ENCODE measurements at regions not wholly inside any gene's neighbourhood (a gene's known extent, or its start where the extent isn't known, plus 50 kb on each side); places are given as distances from the start of the nearest gene placed in this dataset.

DNA sequence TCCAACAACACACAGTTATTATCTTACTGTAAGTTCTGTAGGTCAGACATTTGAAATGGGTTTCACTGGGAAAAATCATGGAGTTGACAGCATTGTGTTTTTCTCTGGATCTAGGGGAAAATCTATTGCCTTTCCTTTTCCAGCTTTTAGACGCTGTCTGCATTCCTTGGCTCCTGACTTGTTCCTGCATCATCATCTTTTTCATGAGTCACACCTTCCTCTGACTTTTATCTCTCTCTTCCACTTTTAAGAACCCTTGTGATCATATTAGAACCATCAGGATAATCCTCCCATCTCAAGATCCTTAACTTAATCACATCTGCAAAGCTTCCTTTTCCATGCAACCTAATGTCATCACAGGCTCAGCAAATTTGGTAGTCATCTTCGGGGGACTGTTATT, 1454.8 kb downstream of the RPA4 start:
- DNase-seq (ENCODE audit: low read depth in 2 of 2), result peak in 1 of 2 donors; percentile 3
- Histone ChIP-seq H3K9me3 (ENCODE audit: control insufficient read depth, insufficient read depth, low read depth, low read length) (no peaks in the 10 kb centered on the region), H3K79me2 (ENCODE audit: control insufficient read depth, insufficient read depth, low read length) (no peaks in the 10 kb centered on the region), H4K20me1 (ENCODE audit: control insufficient read depth, extremely low read depth, insufficient read depth, low read length) (no peaks in the 10 kb centered on the region), H3K4me2 (ENCODE audit: extremely low read depth, insufficient read depth, low read length) (no peak overlapping the region), H2AFZ (ENCODE audit: low read length) (no peak overlapping the region), H3K27ac (ENCODE audit: insufficient read depth, low read length) (no peak overlapping the region), H3K36me3 (ENCODE audit: control insufficient read depth, insufficient read depth, low read length) (no peaks in the 10 kb centered on the region), H3K4me1 (ENCODE audit: control insufficient read depth, extremely low read depth, insufficient read depth, low read length) (no peaks in the 10 kb centered on the region), H3K27me3 (ENCODE audit: control insufficient read depth, insufficient read depth, low read length) (no peaks in the 10 kb centered on the region), H3K4me3 (replicated peaks in 1 of 4; ENCODE audit: control extremely low read depth in 1 of 4, insufficient read depth in 1 of 4, low read depth in 3 of 4, low read length in 4 of 4) (no peak overlapping the region), H3K9ac (ENCODE audit: insufficient read depth, low read length) (no peak overlapping the region)
- TF ChIP-seq, protein P1, sequence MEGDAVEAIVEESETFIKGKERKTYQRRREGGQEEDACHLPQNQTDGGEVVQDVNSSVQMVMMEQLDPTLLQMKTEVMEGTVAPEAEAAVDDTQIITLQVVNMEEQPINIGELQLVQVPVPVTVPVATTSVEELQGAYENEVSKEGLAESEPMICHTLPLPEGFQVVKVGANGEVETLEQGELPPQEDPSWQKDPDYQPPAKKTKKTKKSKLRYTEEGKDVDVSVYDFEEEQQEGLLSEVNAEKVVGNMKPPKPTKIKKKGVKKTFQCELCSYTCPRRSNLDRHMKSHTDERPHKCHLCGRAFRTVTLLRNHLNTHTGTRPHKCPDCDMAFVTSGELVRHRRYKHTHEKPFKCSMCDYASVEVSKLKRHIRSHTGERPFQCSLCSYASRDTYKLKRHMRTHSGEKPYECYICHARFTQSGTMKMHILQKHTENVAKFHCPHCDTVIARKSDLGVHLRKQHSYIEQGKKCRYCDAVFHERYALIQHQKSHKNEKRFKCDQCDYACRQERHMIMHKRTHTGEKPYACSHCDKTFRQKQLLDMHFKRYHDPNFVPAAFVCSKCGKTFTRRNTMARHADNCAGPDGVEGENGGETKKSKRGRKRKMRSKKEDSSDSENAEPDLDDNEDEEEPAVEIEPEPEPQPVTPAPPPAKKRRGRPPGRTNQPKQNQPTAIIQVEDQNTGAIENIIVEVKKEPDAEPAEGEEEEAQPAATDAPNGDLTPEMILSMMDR (conservative IDR thresholded peaks at IDR 0.05 in 1 of 2, IDR thresholded peaks at IDR 0.05 in 1 of 2; ENCODE audit: low read depth in 1 of 2, low read length in 2 of 2), result no peak
- TF ChIP-seq EZH2 (IDR thresholded peaks at IDR 0.05; ENCODE audit: low read length, missing control alignments), result no peak

DNA sequence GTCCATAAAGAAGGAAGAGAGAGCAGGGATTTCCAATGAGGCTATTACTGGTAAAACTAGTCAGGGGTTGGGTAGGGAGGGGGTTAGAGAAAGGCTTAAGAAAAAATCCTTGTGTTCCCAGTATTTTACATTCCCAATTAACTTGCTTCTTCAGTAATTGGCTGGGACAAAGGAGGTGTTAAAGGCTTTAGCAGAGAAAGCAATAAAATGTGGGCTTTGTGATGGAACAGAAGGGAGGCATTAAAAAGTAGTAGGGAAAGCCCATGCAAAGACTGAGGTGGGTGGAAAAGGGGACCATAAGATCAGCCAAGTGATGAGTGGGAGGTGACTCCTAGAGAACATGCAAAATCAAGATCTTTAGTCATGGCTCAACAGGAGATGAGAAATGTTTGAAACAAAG, 1467.2 kb downstream of the RPA4 start:
- no peaks in the 10 kb centered on the region for H4K20me1 ChIP-seq (ENCODE audit: control insufficient read depth, extremely low read depth, insufficient read depth, low read length)
- no peak overlapping the region for H3K9ac ChIP-seq (ENCODE audit: insufficient read depth, low read length)
- no peaks in the 10 kb centered on the region for H3K9me3 ChIP-seq (ENCODE audit: control insufficient read depth, insufficient read depth, low read depth, low read length)
- no peak overlapping the region for H3K4me2 ChIP-seq (ENCODE audit: extremely low read depth, insufficient read depth, low read length)
- H3K4me1 ChIP-seq (ENCODE audit: control insufficient read depth, extremely low read depth, insufficient read depth, low read length), result no peaks in the 10 kb centered on the region
- H3K79me2 ChIP-seq (ENCODE audit: control insufficient read depth, insufficient read depth, low read length), result no peaks in the 10 kb centered on the region
- no peak overlapping the region for H2AFZ ChIP-seq (ENCODE audit: low read length)
- no peak for DNase-seq (ENCODE audit: low read depth in 2 of 2)
- no peaks in the 10 kb centered on the region for H3K36me3 ChIP-seq (ENCODE audit: control insufficient read depth, insufficient read depth, low read length)
- H3K4me3 ChIP-seq (replicated peaks in 1 of 4; ENCODE audit: control extremely low read depth in 1 of 4, insufficient read depth in 1 of 4, low read depth in 3 of 4, low read length in 4 of 4), result no peak overlapping the region
- TF ChIP-seq, protein P1 (conservative IDR thresholded peaks at IDR 0.05 in 1 of 2, IDR thresholded peaks at IDR 0.05 in 1 of 2; ENCODE audit: low read depth in 1 of 2, low read length in 2 of 2), result no peak
- TF ChIP-seq EZH2 (IDR thresholded peaks at IDR 0.05; ENCODE audit: low read length, missing control alignments), result no peak
- no peak overlapping the region for H3K27ac ChIP-seq (ENCODE audit: insufficient read depth, low read length)
- H3K27me3 ChIP-seq (ENCODE audit: control insufficient read depth, insufficient read depth, low read length), result no peaks in the 10 kb centered on the region

DNA sequence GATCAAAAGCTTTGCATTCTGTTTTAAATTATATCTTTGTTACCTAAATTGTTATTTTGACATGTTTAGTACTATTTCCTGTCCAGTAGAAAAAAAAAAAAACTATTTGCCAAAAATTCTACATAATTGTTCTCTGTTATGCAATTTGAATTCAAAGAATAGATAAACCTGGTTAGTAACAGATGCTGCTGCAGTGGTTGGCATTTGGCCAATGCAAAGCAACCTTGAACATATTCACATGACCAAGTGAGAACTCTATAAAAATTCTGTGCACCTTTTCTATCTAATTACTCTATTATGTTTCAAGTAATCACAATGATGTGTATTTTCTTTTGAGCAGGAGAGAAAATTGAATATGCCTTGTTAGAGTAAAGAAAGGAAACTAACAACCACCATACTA, 1473.4 kb downstream of the RPA4 start:
- H3K4me3 ChIP-seq (replicated peaks in 1 of 4; ENCODE audit: control extremely low read depth in 1 of 4, insufficient read depth in 1 of 4, low read depth in 3 of 4, low read length in 4 of 4), result no peak overlapping the region
- no peaks in the 10 kb centered on the region for H3K79me2 ChIP-seq (ENCODE audit: control insufficient read depth, insufficient read depth, low read length)
- H3K36me3 ChIP-seq (ENCODE audit: control insufficient read depth, insufficient read depth, low read length), result no peaks in the 10 kb centered on the region
- DNase-seq (ENCODE audit: low read depth in 2 of 2), result no peak
- no peak overlapping the region for H3K27ac ChIP-seq (ENCODE audit: insufficient read depth, low read length)
- H3K9ac ChIP-seq (ENCODE audit: insufficient read depth, low read length), result no peak overlapping the region
- H3K9me3 ChIP-seq (ENCODE audit: control insufficient read depth, insufficient read depth, low read depth, low read length), result no peaks in the 10 kb centered on the region
- H3K4me2 ChIP-seq (ENCODE audit: extremely low read depth, insufficient read depth, low read length), result no peak overlapping the region
- TF ChIP-seq, protein P1 (conservative IDR thresholded peaks at IDR 0.05 in 1 of 2, IDR thresholded peaks at IDR 0.05 in 1 of 2; ENCODE audit: low read depth in 1 of 2, low read length in 2 of 2), result no peak
- no peak for TF ChIP-seq EZH2 (IDR thresholded peaks at IDR 0.05; ENCODE audit: low read length, missing control alignments)
- H3K27me3 ChIP-seq (ENCODE audit: control insufficient read depth, insufficient read depth, low read length), result no peaks in the 10 kb centered on the region
- H4K20me1 ChIP-seq (ENCODE audit: control insufficient read depth, extremely low read depth, insufficient read depth, low read length), result no peaks in the 10 kb centered on the region
- H2AFZ ChIP-seq (ENCODE audit: low read length), result no peak overlapping the region
- no peaks in the 10 kb centered on the region for H3K4me1 ChIP-seq (ENCODE audit: control insufficient read depth, extremely low read depth, insufficient read depth, low read length)
